MM.1S (cell line): ENCODE measurements at regions not wholly inside any gene's neighbourhood (a gene's known extent, or its start where the extent isn't known, plus 50 kb on each side); places are given as distances from the start of the nearest gene placed in this dataset.
"Not testable (repeated sequence)": the region's sequence is repeated elsewhere in the genome, so short reads cannot be mapped to it uniquely, and the experiment has no call there.

Source experiments
- EZH2 ChIP-seq: fragments of 300-600 bp; sonication (generic); optimal IDR thresholded peaks from 2 replicates; pipeline ENCODE3; 2017; ENCODE audit warnings: low read depth, mild to moderate bottlenecking, antibody characterized with exemption, low read length, mixed read lengths
- EZH2phosphoT487 ChIP-seq: fragments of 300-600 bp; sonication (generic); IDR thresholded peaks from 2 replicates; pipeline ENCODE4 v1.6.1; 2018; ENCODE audit warnings: antibody characterized with exemption, low read length
- TF ChIP-seq, protein P1 (sequence below): fragments of 300-600 bp; sonication (generic); IDR thresholded peaks from 2 replicates; pipeline ENCODE4 v1.5.1; 2016; ENCODE audit warnings: antibody characterized with exemption, low read length, mixed read lengths

DNA sequence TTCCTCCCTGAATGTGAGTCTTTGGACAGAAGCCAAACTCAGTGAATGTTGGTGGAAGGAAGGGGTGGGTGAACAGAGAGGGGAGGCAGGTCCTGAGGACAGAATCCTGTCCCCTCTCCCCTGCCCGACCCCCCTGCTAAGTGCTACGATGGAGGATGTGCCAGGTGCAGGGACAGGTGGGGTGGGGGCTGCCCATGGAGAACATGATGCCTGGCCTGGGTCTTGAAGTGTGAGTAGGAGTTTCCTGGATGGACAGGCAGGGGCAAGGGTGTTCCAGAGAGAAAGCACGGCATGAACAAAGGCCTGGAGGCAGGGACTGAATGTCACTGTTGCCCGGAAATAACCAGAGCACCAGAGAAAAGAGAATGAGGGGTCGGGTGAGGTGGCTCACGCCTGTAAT is 445.1 kb downstream of the PTPRU start:
- TF ChIP-seq, protein P1, sequence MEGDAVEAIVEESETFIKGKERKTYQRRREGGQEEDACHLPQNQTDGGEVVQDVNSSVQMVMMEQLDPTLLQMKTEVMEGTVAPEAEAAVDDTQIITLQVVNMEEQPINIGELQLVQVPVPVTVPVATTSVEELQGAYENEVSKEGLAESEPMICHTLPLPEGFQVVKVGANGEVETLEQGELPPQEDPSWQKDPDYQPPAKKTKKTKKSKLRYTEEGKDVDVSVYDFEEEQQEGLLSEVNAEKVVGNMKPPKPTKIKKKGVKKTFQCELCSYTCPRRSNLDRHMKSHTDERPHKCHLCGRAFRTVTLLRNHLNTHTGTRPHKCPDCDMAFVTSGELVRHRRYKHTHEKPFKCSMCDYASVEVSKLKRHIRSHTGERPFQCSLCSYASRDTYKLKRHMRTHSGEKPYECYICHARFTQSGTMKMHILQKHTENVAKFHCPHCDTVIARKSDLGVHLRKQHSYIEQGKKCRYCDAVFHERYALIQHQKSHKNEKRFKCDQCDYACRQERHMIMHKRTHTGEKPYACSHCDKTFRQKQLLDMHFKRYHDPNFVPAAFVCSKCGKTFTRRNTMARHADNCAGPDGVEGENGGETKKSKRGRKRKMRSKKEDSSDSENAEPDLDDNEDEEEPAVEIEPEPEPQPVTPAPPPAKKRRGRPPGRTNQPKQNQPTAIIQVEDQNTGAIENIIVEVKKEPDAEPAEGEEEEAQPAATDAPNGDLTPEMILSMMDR = not testable (repeated sequence)
- TF ChIP-seq EZH2phosphoT487, EZH2: not testable (repeated sequence)
